H1 (cell line): ENCODE measurements at regions not wholly inside any gene's neighbourhood (a gene's known extent, or its start where the extent isn't known, plus 50 kb on each side); places are given as distances from the start of the nearest gene placed in this dataset.

Experiments used
- CTCF ChIA-PET: fragments of 300-600 bp; sonication (Branson Sonifier 250); formaldehyde crosslinking; loops from one replicate; lab custom pipeline; 2021; ENCODE audit not compliant: partially characterized antibody; lab: Charles Lee
- POLR2A ChIA-PET: fragments of 300-600 bp; sonication (Branson Sonifier 250); formaldehyde crosslinking; loops from one replicate; lab custom pipeline; 2021; ENCODE audit warnings: inconsistent platforms; ENCODE audit not compliant: partially characterized antibody; lab: Charles Lee
- DNase-seq, 2 experiments: peaks; one replicate each; pipeline versions ENCODE4 v3.0.0 to v3.0.0-alpha.2; 2010 to 2022; ENCODE audit warnings: low spot score in 2 of 2, low read depth in 1 of 2, mixed read lengths in 1 of 2
- FAIRE-seq: peaks from 2 replicates; lab custom pipeline; 2011; peaks lifted over from hg19 to GRCh38; lab: Jason Lieb, UNC
- H2AFZ ChIP-seq: 2 replicates; pipeline ENCODE4 v1.8.1; 2012; ENCODE audit warnings: low read length, inconsistent platforms
- H2AK5ac ChIP-seq: 2 replicates; pipeline ENCODE4 v1.6.1; 2013; ENCODE audit warnings: low read depth, low read length
- H2BK120ac ChIP-seq: replicated peaks from 2 replicates; pipeline ENCODE3; 2013; ENCODE audit warnings: low read depth, low read length, inconsistent platforms
- H2BK12ac ChIP-seq: 2 replicates; pipeline ENCODE4 v1.6.1; 2013; ENCODE audit warnings: low read depth, low read length
- H2BK15ac ChIP-seq: 2 replicates; pipeline ENCODE4 v1.6.1; 2013; ENCODE audit warnings: low read length
- H2BK20ac ChIP-seq: 2 replicates; pipeline ENCODE4 v1.6.1; 2013; ENCODE audit warnings: low read length
- H2BK5ac ChIP-seq: 2 replicates; pipeline ENCODE4 v1.6.1; 2013; ENCODE audit warnings: low read depth, low read length
- H3K14ac ChIP-seq: 2 replicates; pipeline ENCODE4 v1.6.1; 2013; ENCODE audit warnings: inconsistent platforms; ENCODE audit not compliant: insufficient read length
- H3K18ac ChIP-seq: 2 replicates; pipeline ENCODE4 v1.6.1; 2013; ENCODE audit warnings: low read length; ENCODE audit errors: extremely low read depth
- H3K23ac ChIP-seq: 2 replicates; pipeline ENCODE4 v1.6.1; 2013; ENCODE audit warnings: inconsistent platforms; ENCODE audit not compliant: insufficient read length
- H3K23me2 ChIP-seq: 2 replicates; pipeline ENCODE4 v1.6.1; 2013; ENCODE audit warnings: low read depth, low read length
- H3K27ac ChIP-seq: 2 replicates; pipeline ENCODE4 v1.6.1; 2011; ENCODE audit warnings: low read depth, low read length, inconsistent platforms
- H3K27me3 ChIP-seq, 4 experiments: replicated peaks in 1 of 4; 1 replicate in 1 of 4; 2 replicates in 3 of 4; pipeline versions ENCODE4 v1.6.1 to v1.8.1; 2011 to 2013; ENCODE audit warnings: low read length in 3 of 4, mild to moderate bottlenecking in 3 of 4, inconsistent platforms in 2 of 4, mixed read lengths in 2 of 4, moderate library complexity in 1 of 4; ENCODE audit not compliant: control insufficient read depth in 3 of 4, insufficient read depth in 3 of 4; ENCODE audit errors: extremely low read depth in 1 of 4
- H3K36me3 ChIP-seq, 4 experiments: 2 replicates each; pipeline versions ENCODE4 v1.6.1 to v1.8.1; 2011 to 2013; ENCODE audit warnings: mild to moderate bottlenecking in 4 of 4, low read length in 3 of 4, moderate library complexity in 2 of 4, control low read depth in 1 of 4, inconsistent platforms in 1 of 4; ENCODE audit not compliant: insufficient read depth in 4 of 4, control insufficient read depth in 2 of 4
- H3K4ac ChIP-seq: replicated peaks from 2 replicates; pipeline ENCODE3; 2013; ENCODE audit warnings: low read length, low read depth, mixed read lengths, inconsistent platforms; ENCODE audit not compliant: insufficient read length
- H3K4me1 ChIP-seq, 4 experiments: replicated peaks in 1 of 4; 1 replicate in 1 of 4; 2 replicates in 3 of 4; pipeline versions ENCODE4 v1.6.1 to v1.8.1; 2011 to 2013; ENCODE audit warnings: low read length in 3 of 4, inconsistent platforms in 2 of 4, mixed read lengths in 1 of 4; ENCODE audit not compliant: insufficient read depth in 4 of 4, control insufficient read depth in 3 of 4
- H3K4me2 ChIP-seq, 2 experiments: 2 replicates each; pipeline versions ENCODE4 v1.6.1 to v1.8.1; 2011 to 2013; ENCODE audit warnings: low read depth in 2 of 2, low read length in 2 of 2, control low read depth in 1 of 2, inconsistent platforms in 1 of 2, mild to moderate bottlenecking in 1 of 2; ENCODE audit not compliant: insufficient read depth in 1 of 2
- H3K4me3 ChIP-seq, 4 experiments: fragments of 200-600, 300-600 bp in 1 of 4; sonication (generic), shearing (Covaris generic), sonication (Bioruptor Twin) in 1 of 4; 2 replicates each; pipeline versions ENCODE4 v1.5.1 to v1.8.1; 2011 to 2016; ENCODE audit warnings: low read length in 4 of 4, low read depth in 3 of 4, control low read depth in 2 of 4, inconsistent platforms in 2 of 4, mild to moderate bottlenecking in 2 of 4, mixed read lengths in 1 of 4, moderate library complexity in 1 of 4; ENCODE audit not compliant: insufficient read depth in 2 of 4; ENCODE audit errors: extremely low read depth in 1 of 4
- H3K56ac ChIP-seq: replicated peaks from 2 replicates; pipeline ENCODE3; 2013; ENCODE audit warnings: low read depth, mild to moderate bottlenecking, mixed read lengths, low read length, inconsistent platforms; ENCODE audit not compliant: insufficient read length
- H3K79me1 ChIP-seq: 2 replicates; pipeline ENCODE4 v1.6.1; 2013; ENCODE audit warnings: low read depth, low read length, control low read depth
- H3K79me2 ChIP-seq, 2 experiments: 2 replicates each; pipeline versions ENCODE4 v1.6.1 to v1.8.1; 2012 to 2013; ENCODE audit warnings: low read length in 2 of 2, mild to moderate bottlenecking in 2 of 2, inconsistent platforms in 1 of 2; ENCODE audit not compliant: insufficient read depth in 2 of 2, control insufficient read depth in 1 of 2
- H3K9ac ChIP-seq, 4 experiments: replicated peaks in 1 of 4; 1 replicate in 1 of 4; 2 replicates in 3 of 4; pipeline versions ENCODE4 v1.6.1 to v1.8.1; 2011 to 2013; ENCODE audit warnings: low read depth in 3 of 4, low read length in 3 of 4, control low read depth in 2 of 4, mild to moderate bottlenecking in 2 of 4, moderate library complexity in 2 of 4, inconsistent platforms in 1 of 4; ENCODE audit errors: extremely low read depth in 1 of 4
- H3K9me3 ChIP-seq, 2 experiments: 2 replicates each; pipeline versions ENCODE4 v1.6.1 to v1.8.1; 2012 to 2013; ENCODE audit warnings: mild to moderate bottlenecking in 2 of 2, moderate library complexity in 2 of 2, control low read depth in 1 of 2, inconsistent platforms in 1 of 2, low read depth in 1 of 2, low read length in 1 of 2, mixed read lengths in 1 of 2; ENCODE audit not compliant: insufficient read depth in 2 of 2
- H4K20me1 ChIP-seq, 2 experiments: replicated peaks in 1 of 2; 2 replicates each; pipeline versions ENCODE3 to v1.8.1; 2011 to 2013; ENCODE audit warnings: inconsistent platforms in 2 of 2, low read length in 2 of 2, mild to moderate bottlenecking in 1 of 2; ENCODE audit not compliant: insufficient read depth in 2 of 2, control insufficient read depth in 1 of 2
- H4K5ac ChIP-seq: 2 replicates; pipeline ENCODE4 v1.6.1; 2013; ENCODE audit warnings: low read length, low read depth, mixed read lengths, inconsistent platforms; ENCODE audit not compliant: insufficient read length
- H4K8ac ChIP-seq: 2 replicates; pipeline ENCODE4 v1.8.0; 2013; ENCODE audit warnings: mild to moderate bottlenecking, moderate library complexity, low read length, inconsistent platforms; ENCODE audit not compliant: insufficient read depth; ENCODE audit errors: extremely low read depth
- H4K91ac ChIP-seq: replicated peaks from 2 replicates; pipeline ENCODE3; 2013; ENCODE audit warnings: low read length, mixed read lengths, inconsistent platforms; ENCODE audit not compliant: insufficient read length
- CBX5 ChIP-seq: fragments of 300-800, 300-1000 bp; sonication (generic); IDR thresholded peaks from 2 replicates; pipeline ENCODE4 v1.7.1; 2016; ENCODE audit warnings: antibody characterized with exemption, low read length, low read depth
- SRF ChIP-seq: IDR thresholded peaks from 2 replicates; pipeline ENCODE4 v1.6.1; 2011; ENCODE audit warnings: mild to moderate bottlenecking, low read depth, low read length, moderate library complexity
- WGBS, 2 experiments: shearing (Covaris generic) in 1 of 2; methylation state at CpG; one replicate each; pipeline versions ENCODE4 v1.1.6 to v1.1.7; 2013 to 2015; ENCODE audit warnings: low lambda C conversion rate in 2 of 2, mixed read lengths in 2 of 2, inconsistent platforms in 1 of 2, low coverage in 1 of 2, missing lambda C conversion rate in 1 of 2; ENCODE audit not compliant: insufficient replicate concordance in 2 of 2, insufficient coverage in 1 of 2, insufficient read length in 1 of 2; ENCODE audit errors: extremely low coverage in 1 of 2, missing lambda C conversion rate in 1 of 2; 5-methylcytosine and 5-hydroxymethylcytosine counted together

GRCh38 chr3:86790884-86791549, 199.9 kb downstream of the VGLL3 start:
- Histone ChIP-seq H4K91ac (no peak overlapping the region), H3K36me3 (no peaks in the 10 kb centered on the region), H3K4me3 (no peak overlapping the region), H2AFZ (no peak overlapping the region), H3K27me3 (no peaks in the 10 kb centered on the region), H3K27ac (no peak overlapping the region), H2BK20ac (no peak overlapping the region), H3K79me2 (no peaks in the 10 kb centered on the region), H4K20me1 (no peaks in the 10 kb centered on the region), H3K23ac (no peak overlapping the region), H3K4ac (no peak overlapping the region), H4K5ac (no peak overlapping the region), H3K23me2 (no peaks in the 10 kb centered on the region; the same call in 1 of the 2 replicates), H3K18ac (no peak overlapping the region), H3K14ac (no peak overlapping the region), H4K8ac (no peak overlapping the region), H2BK15ac (no peak overlapping the region), H2AK5ac (no peak overlapping the region), H2BK5ac (no peak overlapping the region), H3K4me2 (no peak overlapping the region), H3K79me1 (no peaks in the 10 kb centered on the region), H2BK120ac (no peak overlapping the region), H2BK12ac (no peak overlapping the region), H3K4me1 (peaks cover 0 to 9% (median 4%) of the 10 kb centered on the region in 4 experiments; a peak in 2 of 7 replicates), H3K56ac (no peak overlapping the region), H3K9me3 (no peaks in the 10 kb centered on the region), H3K9ac (no peak overlapping the region)
- CTCF ChIA-PET, result no interaction called here
- no peak for FAIRE-seq
- TF ChIP-seq SRF, result no peak
- no peak for TF ChIP-seq CBX5
- POLR2A ChIA-PET, result no interaction called here
- no peak for DNase-seq
- 83% methylated on average over 4 of the region's 4 CpGs; no CpG with 5 or more reads in 1 of the 2 experiments for WGBS, 2 experiments
